ENCODE measurements at regions not wholly inside any gene's neighbourhood (a gene's known extent, or its start where the extent isn't known, plus 50 kb on each side); places are given as distances from the start of the nearest gene placed in this dataset.

DNA sequence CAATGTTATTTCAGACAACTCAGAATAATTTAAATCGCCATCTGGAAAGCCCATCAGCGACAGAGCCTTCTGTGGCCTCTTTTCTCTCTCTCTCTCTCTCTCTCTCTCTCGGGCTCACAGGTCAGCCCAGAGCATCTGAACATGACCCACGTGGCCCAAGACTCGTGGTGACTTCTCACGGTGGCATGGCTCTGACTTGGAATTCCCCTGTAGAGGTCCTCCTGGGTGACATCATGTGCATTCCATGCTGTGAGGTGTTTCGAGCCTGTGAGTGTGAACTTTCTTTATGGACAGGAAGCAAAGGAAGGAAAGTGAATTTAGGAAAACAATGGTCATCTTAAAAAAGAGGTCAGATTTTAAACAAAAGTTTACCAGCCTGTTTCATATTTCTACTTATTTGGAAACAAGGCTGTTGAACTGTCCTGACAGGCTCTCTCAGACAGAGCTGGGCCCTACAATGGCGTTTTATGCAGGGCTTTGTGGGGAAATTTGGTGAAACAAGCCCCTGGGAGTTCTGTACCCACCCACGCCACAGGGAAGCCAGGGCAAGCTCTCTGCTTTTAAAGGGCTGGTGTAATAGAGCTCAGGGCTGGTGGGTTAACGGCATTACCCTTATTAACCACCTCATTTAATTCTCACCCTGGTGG is 359.7 kb upstream of the ZNF32 start:
- TF ChIP-seq, protein P1, sequence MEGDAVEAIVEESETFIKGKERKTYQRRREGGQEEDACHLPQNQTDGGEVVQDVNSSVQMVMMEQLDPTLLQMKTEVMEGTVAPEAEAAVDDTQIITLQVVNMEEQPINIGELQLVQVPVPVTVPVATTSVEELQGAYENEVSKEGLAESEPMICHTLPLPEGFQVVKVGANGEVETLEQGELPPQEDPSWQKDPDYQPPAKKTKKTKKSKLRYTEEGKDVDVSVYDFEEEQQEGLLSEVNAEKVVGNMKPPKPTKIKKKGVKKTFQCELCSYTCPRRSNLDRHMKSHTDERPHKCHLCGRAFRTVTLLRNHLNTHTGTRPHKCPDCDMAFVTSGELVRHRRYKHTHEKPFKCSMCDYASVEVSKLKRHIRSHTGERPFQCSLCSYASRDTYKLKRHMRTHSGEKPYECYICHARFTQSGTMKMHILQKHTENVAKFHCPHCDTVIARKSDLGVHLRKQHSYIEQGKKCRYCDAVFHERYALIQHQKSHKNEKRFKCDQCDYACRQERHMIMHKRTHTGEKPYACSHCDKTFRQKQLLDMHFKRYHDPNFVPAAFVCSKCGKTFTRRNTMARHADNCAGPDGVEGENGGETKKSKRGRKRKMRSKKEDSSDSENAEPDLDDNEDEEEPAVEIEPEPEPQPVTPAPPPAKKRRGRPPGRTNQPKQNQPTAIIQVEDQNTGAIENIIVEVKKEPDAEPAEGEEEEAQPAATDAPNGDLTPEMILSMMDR (conservative IDR thresholded peaks at IDR 0.05) = no peak
- no peak for TF ChIP-seq EZH2 (IDR thresholded peaks at IDR 0.05; ENCODE audit: low read depth)

Measured in PC-9 (cell line).